HG02678 (cell line): ENCODE measurements at regions not wholly inside any gene's neighbourhood (a gene's known extent, or its start where the extent isn't known, plus 50 kb on each side); places are given as distances from the start of the nearest gene placed in this dataset.
"Not testable (repeated sequence)": the region's sequence is repeated elsewhere in the genome, so short reads cannot be mapped to it uniquely, and the experiment has no call there.

ENCODE experiments used
- ATAC-seq: cut with Tn5 transposase; IDR thresholded peaks from one replicate; pipeline ENCODE4 v1.9.1; 2021; ENCODE audit warnings: mild to moderate bottlenecking, moderate library complexity; ENCODE audit not compliant: unreplicated experiment

DNA sequence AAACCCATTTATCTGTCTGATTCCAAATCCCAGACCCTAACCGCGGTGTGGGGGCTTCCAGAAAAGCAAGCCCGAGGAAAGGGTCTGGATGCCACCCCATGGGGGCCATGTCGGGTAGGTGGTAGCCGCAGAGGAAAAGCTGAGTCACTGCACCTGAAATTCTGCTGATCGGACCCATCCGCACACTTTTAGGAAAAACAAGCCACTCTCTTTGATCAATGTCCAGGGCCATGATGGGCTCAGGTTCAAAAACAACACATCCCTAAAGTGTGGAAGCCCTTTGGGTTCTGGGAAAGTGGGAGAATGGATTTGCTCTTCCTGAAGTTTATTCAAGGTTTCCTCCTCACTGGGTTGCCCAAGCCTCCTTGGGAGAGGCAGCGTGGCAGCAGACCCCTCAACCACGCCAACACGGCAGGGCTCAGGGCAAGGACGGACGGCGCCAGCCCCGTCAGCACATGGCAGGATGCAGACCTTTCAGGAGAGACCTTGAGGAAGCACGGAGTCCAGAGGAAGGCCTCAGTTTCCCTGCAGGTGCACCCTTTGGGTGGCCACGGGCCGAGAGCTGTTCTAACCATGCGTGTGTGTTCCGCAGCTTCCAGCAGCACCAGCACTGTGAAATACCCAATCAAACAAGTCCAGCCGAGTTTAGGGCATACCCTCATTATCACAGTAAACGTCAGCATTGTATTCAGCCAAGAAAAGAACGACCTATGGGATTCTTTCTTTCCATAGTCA is 367.0 kb downstream of the FOXL1 start:
- no peak for ATAC-seq

- no peak for ATAC-seq
Measured at GRCh38 chr16:86946396-86946795, 368.0 kb downstream of the FOXL1 start.

DNA sequence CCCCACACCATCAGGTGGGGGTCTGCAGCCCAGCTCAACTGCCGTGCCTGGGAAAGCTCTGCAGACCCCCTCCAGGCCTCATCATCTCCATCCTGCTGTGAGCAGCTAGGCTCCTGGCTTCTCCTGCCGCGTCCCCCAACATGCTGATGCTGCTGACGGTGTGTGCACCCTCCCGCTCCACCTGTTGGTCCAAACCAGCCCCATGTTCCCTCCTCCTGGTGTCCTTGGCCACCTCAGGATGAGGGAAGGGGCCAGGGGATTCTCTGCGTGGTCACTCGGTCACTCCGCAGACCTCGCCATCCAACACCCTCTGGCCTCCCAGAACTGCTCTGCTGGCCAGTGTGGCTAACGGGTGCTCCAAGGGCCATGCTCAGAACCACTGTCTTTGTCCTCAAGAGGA is 368.6 kb downstream of the FOXL1 start:
- ATAC-seq: no peak

DNA sequence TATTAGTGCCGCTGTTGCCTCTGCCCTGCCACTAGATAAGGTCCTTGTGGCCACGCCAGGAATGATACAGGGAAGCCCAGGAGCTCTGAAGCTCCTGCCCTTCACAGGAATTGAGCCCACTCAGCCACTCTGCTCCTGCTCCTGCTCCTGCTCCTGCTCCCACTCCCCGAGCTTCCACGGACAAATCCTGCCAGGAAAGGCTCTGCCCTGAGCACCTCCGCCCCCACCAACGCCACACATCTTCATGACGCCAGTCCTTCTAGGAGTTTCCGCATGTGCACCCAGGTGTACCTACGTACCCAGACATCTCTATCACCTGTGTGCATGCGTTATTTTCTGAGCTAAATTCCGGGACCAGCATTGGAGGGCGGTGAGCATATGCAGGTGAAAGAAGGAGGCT is 369.1 kb downstream of the C16orf95 start:
- no peak for ATAC-seq

GRCh38 chr16:86949116-86949515 is 368.1 kb downstream of the C16orf95 start:
- ATAC-seq: no peak

GRCh38 chr16:86949630-86950029 is 367.6 kb downstream of the C16orf95 start:
- no peak for ATAC-seq

DNA sequence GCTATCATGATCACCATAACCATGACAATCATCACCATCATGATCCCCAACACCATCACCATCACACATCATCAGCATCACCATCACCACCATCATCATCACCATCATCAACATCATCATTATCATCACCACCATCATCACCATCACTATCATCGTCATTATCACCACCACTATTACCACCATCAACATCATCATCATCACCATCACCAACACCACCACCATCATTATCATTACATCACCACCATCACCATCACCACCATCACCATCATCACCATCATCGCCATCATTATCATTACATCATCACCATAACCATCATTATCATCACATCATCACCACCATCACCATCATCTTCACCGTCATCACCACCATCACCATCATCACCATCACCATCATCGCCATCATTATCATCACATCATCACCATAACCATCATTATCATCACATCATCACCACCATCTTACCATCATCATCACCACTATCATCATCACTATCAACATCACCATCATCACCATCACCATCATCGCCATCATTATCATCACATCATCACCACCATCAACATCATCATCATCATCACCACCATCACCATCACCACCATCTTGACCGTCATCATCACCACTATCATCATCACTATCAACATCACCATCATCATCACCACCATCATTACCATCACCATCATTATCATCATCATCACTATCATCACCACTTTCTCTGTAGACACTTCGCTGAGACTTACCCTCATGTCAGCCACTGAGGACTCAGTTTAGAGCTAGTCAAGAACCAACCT is 366.0 kb downstream of the C16orf95 start:
- ATAC-seq: no peak

DNA sequence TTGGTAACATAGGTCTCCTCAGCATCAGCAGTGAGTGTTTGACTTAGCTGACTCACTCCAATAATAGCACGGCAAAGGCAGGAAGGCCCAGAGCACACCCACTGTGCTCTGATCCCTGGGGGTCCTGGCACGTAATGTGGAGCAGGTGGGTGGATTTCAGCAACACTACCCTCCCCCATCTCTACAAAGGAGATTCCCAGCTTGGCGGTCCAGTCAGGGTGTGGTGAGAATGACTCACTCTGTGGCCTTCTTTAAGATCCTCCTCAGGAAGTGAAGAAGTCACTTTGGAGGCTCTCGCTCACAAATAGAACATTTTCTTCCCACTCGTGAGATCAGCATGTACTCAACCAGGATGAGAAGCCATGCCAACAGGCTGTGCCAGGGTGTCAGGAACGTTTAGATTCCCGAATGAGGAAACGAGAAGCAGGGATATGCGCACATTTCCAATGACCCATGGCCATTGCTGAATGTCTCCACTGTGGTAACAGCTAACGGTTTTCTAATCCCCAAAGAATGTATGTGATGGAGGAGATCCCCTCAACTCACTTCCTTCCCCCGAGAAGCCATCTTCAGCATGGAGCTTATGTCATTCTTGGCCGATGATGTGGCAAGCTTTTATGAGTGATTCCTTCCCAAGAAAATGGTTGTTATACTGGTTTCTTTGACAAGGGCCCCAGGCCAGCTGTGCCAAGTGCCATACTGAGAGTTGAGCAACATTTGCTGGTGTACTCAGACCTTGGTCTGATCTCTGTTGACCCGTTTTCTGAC is 365.2 kb downstream of the C16orf95 start:
- no peak for ATAC-seq

DNA sequence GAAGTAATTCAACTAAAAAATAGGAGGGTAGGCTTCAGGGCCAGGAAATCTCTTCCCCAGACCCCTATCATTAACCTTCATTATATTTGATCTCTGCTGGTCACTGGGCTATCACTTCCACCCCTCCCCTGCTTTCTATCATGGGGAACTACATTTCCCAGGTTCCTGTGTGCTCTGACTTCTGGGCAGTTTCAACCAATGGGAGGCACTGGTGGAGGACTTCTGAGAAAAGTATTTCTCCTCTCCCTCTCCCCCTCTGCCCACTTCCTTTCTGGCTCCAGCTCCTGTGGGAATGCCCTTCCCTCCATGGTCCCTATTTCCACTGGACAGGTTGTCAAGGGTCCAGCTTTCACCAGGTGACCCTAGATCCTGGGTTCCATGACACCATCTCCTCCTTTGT is 364.4 kb downstream of the C16orf95 start:
- no peak for ATAC-seq

- ATAC-seq: no peak
Measured at GRCh38 chr16:86953631-86954391, 363.4 kb downstream of the C16orf95 start.

DNA sequence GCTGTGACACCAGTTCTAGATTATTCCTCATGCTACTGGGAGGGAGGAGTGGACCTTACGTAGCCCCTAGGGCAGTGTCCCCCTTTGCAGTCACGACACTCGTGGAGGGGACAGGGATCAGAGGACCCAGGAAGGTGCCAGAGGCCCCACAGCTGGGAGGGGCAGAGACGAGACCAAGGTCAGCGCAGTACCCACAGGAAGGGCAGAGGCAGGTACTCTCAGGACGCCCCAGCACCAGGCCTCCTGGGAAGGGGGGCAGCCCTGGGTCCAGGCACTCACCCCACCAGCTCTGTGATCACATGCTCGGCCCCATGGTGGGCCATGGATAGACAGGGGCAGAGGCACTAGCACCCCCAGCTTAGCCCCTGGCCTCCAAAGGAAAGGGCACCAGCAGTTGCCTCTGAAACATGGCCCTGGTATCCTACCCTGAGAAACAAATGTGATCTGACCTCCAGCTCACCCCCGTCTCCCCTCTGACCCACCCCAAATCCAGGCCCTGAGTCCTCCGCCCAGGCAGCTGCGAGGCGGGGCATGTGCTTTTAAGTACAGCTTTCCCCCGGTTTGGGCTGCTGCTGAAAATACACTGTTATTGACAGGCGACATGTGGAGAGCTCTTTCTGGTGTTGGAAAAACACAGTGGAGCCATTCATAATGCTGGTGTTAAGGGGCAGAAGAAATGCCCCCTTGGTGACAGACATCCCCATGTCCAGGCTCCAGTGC is 361.9 kb downstream of the C16orf95 start:
- ATAC-seq: no peak

DNA sequence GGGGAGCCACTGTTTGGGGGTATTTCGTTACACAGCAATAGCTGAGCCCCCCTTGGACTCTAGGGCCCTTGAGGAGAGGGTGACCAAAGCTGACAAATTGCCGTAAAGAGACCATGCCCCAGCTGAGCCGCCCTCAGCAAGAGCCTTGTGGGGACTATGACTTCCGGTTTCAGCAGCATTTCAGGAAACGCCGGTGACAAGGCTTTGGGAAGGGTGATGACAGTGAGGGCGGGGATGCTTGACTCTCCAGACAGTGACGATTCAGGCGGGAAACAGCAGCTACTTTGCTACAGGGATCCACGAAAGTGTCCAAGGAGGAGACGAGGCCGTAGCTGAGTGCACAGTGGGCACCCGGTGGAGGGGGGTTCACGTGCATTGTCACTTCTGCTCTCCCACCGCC is 360.8 kb downstream of the C16orf95 start:
- no peak for ATAC-seq

GRCh38 chr16:86957662-86958198 is 359.5 kb downstream of the C16orf95 start:
- not testable (repeated sequence) for ATAC-seq

- ATAC-seq: no peak
Measured at GRCh38 chr16:86958423-86958822, 358.8 kb downstream of the C16orf95 start.

DNA sequence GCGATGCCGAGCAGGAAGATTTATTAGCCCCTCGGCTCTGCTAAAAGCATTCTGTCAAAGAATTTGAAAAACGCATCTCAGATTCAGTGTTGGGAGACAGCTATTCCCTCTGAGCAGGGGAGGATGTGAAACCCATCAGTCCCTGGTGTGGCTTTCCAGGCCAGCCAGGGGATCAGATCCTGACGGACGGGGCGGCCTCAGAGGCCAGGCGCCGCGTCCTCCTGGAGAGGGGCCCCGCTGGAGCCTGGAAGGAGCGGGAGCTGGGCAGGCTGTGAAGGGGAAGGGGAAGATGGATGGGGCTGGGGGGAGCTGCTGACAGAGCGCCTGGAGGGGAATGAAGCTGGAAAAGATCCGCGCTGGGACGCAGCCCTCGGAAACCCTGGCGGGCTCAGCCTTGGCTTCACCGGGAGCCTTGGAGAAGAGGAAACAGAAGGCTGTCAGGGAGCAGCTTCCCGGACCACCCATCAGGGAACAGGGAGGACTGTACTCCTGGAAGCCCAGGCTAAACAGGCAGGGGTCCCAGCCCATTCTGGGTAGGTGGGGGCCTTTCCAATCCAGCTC is 358.0 kb downstream of the C16orf95 start:
- ATAC-seq: no peak

DNA sequence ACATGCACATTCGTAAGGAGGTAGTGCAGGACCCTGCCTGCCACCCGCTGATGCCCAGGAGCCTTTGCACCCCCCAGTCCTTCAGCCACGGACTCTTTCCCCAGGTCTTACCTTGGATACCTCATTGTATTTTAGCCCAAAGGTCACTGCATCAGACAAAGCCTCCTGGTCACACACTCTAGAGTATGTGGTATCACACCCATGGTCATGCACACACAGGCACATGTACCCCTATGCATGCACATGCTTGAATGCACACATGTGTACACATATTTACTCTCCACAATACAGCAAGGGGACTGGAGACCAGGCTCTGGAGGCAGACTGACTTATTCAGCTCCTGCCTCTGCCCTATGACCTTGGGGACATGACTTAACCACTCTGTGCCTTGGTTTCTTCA is 357.5 kb downstream of the C16orf95 start:
- ATAC-seq: no peak

- no peak for ATAC-seq
Measured at GRCh38 chr16:86960266-86960665, 356.9 kb downstream of the C16orf95 start.

DNA sequence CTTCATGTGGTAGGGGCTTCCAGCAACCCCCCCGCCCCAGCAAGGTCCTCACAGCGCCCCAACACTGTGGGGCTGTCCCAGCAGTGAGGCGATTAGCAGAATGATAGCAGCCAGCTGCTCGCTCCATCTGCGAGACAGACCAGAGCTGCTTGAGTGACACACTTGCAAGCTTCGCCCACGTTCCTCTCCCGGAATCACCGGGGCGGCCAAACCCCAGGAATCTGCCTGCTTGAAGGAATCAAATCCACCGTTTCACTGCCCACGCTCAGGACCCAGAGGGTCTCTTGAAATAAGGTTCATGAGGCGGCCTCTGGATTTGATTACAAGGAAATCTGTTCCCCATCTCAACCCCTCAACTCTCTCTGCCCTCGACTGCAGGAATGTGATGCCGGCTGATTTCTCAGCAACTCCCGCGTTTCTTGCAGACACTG is 356.0 kb downstream of the C16orf95 start:
- no peak for ATAC-seq

GRCh38 chr16:86962259-86962658 is 354.9 kb downstream of the C16orf95 start:
- ATAC-seq: no peak

- no peak for ATAC-seq
Measured at GRCh38 chr16:86962913-86963312, 354.3 kb downstream of the C16orf95 start.
